ENCODE measurements at regions not wholly inside any gene's neighbourhood (a gene's known extent, or its start where the extent isn't known, plus 50 kb on each side); places are given as distances from the start of the nearest gene placed in this dataset.
A peak's percentile ranks its signal among the peaks of the same experiment; 100 is the strongest.
"Not testable (repeated sequence)": the region's sequence is repeated elsewhere in the genome, so short reads cannot be mapped to it uniquely, and the experiment has no call there.

GRCh38 chr10:64785816-64786215 lies 1264.6 kb downstream of the REEP3 start:
- DNase-seq: peak in 7 of 58 donors; percentile 1 to 20 (median 14)

DNA sequence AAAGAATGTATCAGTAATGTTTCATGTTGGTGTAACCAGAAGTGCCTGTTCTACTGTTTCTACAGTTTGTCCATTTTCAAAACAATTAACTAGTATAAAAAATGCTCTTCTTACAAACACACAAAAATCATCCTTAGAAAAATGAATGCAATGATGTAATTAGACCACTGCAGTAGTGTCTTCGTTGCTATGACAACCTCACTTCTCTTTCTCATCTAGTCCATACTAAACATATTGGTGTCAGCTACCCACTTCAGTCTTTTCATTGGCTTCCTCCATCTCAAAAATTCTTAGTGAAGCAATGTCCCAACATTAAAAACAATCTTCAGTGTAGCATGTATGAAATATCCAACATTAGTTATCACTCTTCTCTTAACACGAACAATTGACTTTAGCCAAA lies 1265.8 kb downstream of the REEP3 start:
- DNase-seq: no peak

- no peak for DNase-seq
These were observed 1274.6 kb downstream of the REEP3 start for GRCh38 chr10:64795847-64796246.

DNA sequence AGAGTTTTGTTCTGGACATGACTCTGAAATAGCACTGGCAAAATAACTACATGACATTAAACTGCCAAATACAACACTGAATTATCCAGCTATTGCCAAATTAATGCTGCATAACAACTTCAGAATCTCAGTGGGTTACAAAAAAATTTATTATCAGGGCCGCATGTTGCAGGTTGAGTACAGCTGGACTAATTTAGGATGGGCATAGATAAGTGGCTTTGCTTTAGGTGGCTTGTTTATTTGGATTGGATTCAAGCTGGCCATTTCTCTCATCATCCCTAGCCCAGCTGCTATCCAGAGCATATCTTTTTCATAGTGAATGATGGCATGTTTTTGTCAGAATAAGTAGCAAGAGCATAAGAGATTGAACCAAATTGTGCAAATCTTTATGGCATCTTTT lies 1277.1 kb downstream of the REEP3 start:
- DNase-seq: no peak

DNA sequence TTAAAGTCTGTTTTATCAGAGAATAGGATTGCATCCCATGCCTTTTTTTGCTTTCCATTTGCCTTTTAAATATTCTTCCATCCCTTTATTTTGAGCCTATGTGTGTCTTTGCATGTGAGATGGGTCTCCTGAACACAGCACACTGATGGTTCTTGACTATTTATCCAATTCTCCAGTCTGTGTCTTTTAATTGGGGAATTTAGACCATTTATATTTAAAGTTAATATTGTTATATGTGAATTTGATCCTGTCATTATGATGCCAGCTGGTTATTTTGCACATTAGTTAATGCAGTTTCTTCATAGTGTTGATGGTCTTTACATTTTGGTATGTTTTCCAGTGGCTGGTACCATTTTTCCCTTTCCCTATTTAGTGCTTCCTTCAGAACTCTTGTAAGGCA lies 1287.0 kb downstream of the REEP3 start:
- DNase-seq: not testable (repeated sequence)

GRCh38 chr10:64810046-64810445 lies 1288.8 kb downstream of the REEP3 start:
- DNase-seq: not testable (repeated sequence)

DNA sequence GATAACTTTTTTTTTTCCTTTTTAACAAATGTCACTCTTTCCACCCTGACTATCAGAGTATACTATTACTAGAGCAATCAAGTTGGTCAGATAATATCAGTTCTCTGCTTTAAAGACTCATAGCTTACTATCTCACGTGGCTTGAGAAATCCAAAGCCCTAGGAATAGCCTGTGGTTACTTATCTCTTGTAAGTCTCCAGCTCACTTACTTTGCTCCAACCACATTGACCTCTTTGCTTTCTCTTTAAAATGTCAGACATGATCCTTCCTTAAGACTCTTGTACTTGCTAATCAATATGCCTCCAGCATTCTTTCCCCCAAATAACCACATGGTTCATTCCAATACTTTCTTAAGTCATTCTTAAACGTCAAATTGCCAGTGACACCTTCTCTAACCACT lies 1292.2 kb downstream of the REEP3 start:
- no peak for DNase-seq

- no peak for DNase-seq
These were observed 1293.0 kb downstream of the REEP3 start for GRCh38 chr10:64814201-64814600.

GRCh38 chr10:64829888-64830412 lies 1308.7 kb downstream of the REEP3 start:
- no peak for DNase-seq

DNA sequence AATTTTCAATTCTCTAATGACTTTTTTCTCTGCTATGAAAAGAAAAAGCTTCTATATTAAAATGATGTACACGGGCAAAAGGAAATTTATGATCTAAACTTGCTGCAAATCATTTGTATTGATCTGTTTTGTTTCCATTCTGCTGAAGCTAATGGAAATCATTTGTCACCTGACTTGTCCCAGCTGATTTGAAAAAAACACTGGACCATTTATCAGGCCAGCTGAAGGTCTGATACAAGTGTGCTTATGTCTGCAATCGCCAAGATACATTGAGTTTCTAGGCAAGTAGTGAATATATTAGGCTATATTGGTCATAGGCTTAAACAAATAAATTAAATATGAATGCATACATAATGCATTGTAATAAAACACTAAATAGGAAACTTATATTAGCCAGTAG lies 1309.7 kb downstream of the REEP3 start:
- DNase-seq: no peak

GRCh38 chr10:64840341-64840740 lies 1319.1 kb downstream of the REEP3 start:
- no peak for DNase-seq

- no peak for DNase-seq
These were observed 1325.5 kb downstream of the REEP3 start for GRCh38 chr10:64846700-64847099.

GRCh38 chr10:64855941-64856340 lies 1334.7 kb downstream of the REEP3 start:
- DNase-seq: no peak

GRCh38 chr10:64859911-64860310 lies 1338.7 kb downstream of the REEP3 start:
- no peak for DNase-seq

GRCh38 chr10:64863836-64864235 lies 1342.6 kb downstream of the REEP3 start:
- DNase-seq: no peak

DNA sequence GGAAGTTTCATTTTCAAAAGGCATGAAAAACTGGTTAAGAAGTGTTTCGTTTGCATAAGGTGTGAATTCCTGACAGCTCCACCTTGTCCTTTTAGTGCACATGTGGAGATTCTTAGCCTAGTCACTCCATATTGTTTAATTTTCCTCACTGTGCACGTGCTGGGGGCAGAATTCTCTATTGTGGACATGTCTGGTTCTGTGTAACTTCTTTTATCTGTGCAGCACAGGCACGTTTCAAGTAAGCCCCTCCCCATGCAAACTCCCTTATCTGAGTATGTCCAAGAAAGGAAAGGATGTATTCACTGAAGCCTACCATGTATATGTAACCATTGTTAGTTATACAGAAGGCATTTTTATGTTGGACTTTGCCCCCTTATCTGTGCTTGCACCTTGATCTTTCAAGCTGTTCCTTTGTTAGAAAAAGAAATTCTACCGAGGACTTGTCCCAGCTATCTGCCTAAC lies 1346.3 kb downstream of the REEP3 start:
- no peak for DNase-seq

GRCh38 chr10:64873088-64873487 lies 1351.9 kb downstream of the REEP3 start:
- DNase-seq: no peak

- no peak for DNase-seq
These were observed 1352.8 kb downstream of the REEP3 start for GRCh38 chr10:64873959-64874358.

DNA sequence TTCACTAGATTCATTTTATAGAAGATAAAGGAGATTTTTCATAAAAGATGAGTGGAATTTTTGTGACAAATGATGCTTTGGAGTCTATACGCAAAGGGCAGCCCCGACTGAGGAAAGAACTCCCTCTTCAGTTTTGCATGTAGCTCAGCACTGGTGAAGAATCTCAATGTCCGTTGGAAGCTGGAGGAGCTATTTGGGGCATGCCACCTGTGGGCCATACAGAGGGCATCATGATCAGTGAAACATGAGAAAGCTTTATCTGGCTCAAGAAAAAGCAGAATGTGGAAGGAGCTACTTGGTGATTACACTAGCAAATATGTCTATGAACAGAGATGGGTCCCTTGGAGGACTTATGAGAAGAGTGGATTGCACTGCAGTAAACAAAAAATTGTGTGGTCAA lies 1359.3 kb downstream of the REEP3 start:
- DNase-seq: no peak

DNA sequence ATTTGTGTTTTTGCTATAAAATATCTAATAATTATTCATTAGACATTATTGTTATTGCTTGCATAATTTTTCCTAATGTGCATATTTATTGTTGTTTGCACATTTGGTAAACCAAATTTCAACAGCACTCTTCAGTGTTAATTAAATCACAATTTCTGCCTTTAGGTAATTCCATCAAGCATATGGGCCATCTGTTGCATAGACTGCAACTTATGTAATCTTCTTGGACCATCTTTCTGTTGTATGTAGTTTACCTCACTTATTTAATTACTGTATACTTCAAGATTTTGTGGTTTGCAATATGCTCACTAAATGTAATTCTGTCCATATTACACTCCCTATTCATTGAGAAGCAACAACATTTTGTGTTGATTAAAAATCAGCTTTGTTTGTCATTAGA lies 1360.1 kb downstream of the REEP3 start:
- DNase-seq: no peak

GRCh38 chr10:64896582-64896981 lies 1375.4 kb downstream of the REEP3 start:
- no peak for DNase-seq

DNA sequence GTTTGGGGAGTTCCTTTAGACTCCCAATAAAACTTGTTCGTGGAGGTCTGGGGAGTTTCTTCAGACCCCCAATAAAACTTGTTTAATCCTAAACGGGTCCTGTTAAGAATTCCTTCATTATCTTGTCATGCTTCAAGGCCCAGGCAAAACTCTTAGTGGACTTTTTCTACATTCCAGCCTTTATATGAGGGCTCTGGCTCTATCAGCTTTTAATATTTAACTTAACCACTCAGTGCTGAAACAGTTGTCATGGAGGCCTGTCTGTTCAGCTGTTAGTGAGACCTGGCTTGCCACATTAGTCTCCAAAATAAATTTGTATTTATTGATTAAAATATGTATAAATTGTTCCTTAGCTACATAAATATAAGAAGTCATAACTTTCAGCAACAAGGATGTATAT lies 1385.1 kb downstream of the REEP3 start:
- DNase-seq: not testable (repeated sequence)

GRCh38 chr10:64924306-64924705 lies 1403.1 kb downstream of the REEP3 start:
- not testable (repeated sequence) for DNase-seq

DNA sequence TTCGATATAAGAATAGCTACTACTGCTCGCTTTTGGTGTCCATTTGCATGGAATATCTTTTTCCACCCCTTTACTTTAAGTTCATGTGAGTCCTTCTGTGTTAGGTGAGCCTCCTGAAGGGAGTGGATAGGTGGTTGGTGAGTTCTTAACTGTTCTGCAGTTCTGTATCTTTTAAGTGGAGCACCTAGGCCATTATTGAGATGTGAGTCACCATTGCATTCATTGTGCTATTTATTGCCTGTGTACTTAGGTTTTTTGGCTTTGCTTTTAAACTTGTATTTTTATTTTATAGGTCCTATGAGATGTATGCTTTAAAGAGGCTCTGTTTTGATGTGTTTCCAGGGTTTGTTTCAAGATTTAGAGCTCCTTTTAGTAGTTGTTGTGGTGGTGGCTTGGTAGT lies 1430.8 kb downstream of the REEP3 start:
- no peak for DNase-seq

Data from anterior cingulate cortex (tissue), 58 donors.